ENCODE measurements at regions not wholly inside any gene's neighbourhood (a gene's known extent, or its start where the extent isn't known, plus 50 kb on each side); places are given as distances from the start of the nearest gene placed in this dataset.
A peak's percentile ranks its signal among the peaks of the same experiment; 100 is the strongest.

GRCh38 chr2:195537811-195538210 is 119.2 kb upstream of the SLC39A10 start:
- no peak overlapping the region for H3K27ac ChIP-seq
- no peaks in the 10 kb centered on the region for H3K36me3 ChIP-seq
- TF ChIP-seq CTCF (IDR thresholded peaks at IDR 0.05): no peak
- no peaks in the 10 kb centered on the region for H3K9me3 ChIP-seq
- peaks cover 22 to 28% of the 10 kb centered on the region in 2 donors for H3K4me1 ChIP-seq (ENCODE audit: control insufficient read depth in 1 of 2, low read depth in 2 of 2)
- DNase-seq (ENCODE audit: low spot score): no peak
- no peak for ATAC-seq (ENCODE audit: insufficient number of reproducible peaks, low FRiP score, low read depth)
- no peaks in the 10 kb centered on the region for H3K27me3 ChIP-seq (replicated peaks; ENCODE audit: insufficient read depth)
- no peak overlapping the region for H3K4me3 ChIP-seq

- ATAC-seq (ENCODE audit: insufficient number of reproducible peaks, low FRiP score, low read depth) (no peak), DNase-seq (ENCODE audit: low spot score) (no peak)
- no peak for TF ChIP-seq CTCF (IDR thresholded peaks at IDR 0.05)
- Histone ChIP-seq H3K27me3 (replicated peaks; ENCODE audit: insufficient read depth) (no peaks in the 10 kb centered on the region), H3K36me3 (no peaks in the 10 kb centered on the region), H3K4me3 (no peak overlapping the region), H3K9me3 (no peaks in the 10 kb centered on the region), H3K4me1 (ENCODE audit: control insufficient read depth in 1 of 2, low read depth in 2 of 2) (peaks cover 23 to 36% of the 10 kb centered on the region in 2 donors), H3K27ac (no peak overlapping the region)
Measured at GRCh38 chr2:195536906-195537305, 120.1 kb upstream of the SLC39A10 start.

GRCh38 chr2:195535911-195536522 is 121.0 kb upstream of the SLC39A10 start:
- TF ChIP-seq CTCF (IDR thresholded peaks at IDR 0.05): no peak
- no peak for DNase-seq (ENCODE audit: low spot score)
- no peak for ATAC-seq (ENCODE audit: insufficient number of reproducible peaks, low FRiP score, low read depth)
- no peak overlapping the region for H3K4me3 ChIP-seq
- H3K27ac ChIP-seq: peak overlapping the region in 1 of 2 donors; percentile 73
- H3K27me3 ChIP-seq (replicated peaks; ENCODE audit: insufficient read depth): no peaks in the 10 kb centered on the region
- peaks cover 23 to 42% of the 10 kb centered on the region in 2 donors for H3K4me1 ChIP-seq (ENCODE audit: control insufficient read depth in 1 of 2, low read depth in 2 of 2)
- no peaks in the 10 kb centered on the region for H3K9me3 ChIP-seq
- H3K36me3 ChIP-seq: no peaks in the 10 kb centered on the region

- H3K36me3 ChIP-seq: no peaks in the 10 kb centered on the region
- ATAC-seq (ENCODE audit: insufficient number of reproducible peaks, low FRiP score, low read depth) (no peak), DNase-seq (ENCODE audit: low spot score) (no peak)
- TF ChIP-seq CTCF (IDR thresholded peaks at IDR 0.05): no peak
- H3K27me3 ChIP-seq (replicated peaks; ENCODE audit: insufficient read depth): no peaks in the 10 kb centered on the region
- peaks cover 23 to 42% of the 10 kb centered on the region in 2 donors for H3K4me1 ChIP-seq (ENCODE audit: control insufficient read depth in 1 of 2, low read depth in 2 of 2)
- peak overlapping the region; percentile 73 to 75 for H3K27ac ChIP-seq
- no peaks in the 10 kb centered on the region for H3K9me3 ChIP-seq
- no peak overlapping the region for H3K4me3 ChIP-seq
Measured at GRCh38 chr2:195534971-195535370, 122.1 kb upstream of the SLC39A10 start.

GRCh38 chr2:195533771-195534642 is 123.0 kb upstream of the SLC39A10 start:
- H3K4me3 ChIP-seq: peak overlapping the region; percentile 31
- no peaks in the 10 kb centered on the region for H3K9me3 ChIP-seq
- peak overlapping the region; percentile 73 to 75 for H3K27ac ChIP-seq
- no peaks in the 10 kb centered on the region for H3K36me3 ChIP-seq
- TF ChIP-seq CTCF (IDR thresholded peaks at IDR 0.05): no peak
- H3K27me3 ChIP-seq (replicated peaks; ENCODE audit: insufficient read depth): no peaks in the 10 kb centered on the region
- H3K4me1 ChIP-seq (ENCODE audit: control insufficient read depth in 1 of 2, low read depth in 2 of 2): peaks cover 23 to 42% of the 10 kb centered on the region in 2 donors
- peak; percentile 80 for DNase-seq (ENCODE audit: low spot score)
- ATAC-seq (ENCODE audit: insufficient number of reproducible peaks, low FRiP score, low read depth): peak; percentile 88

Measured in thoracic aorta (tissue), 2 donors.